A673 (cell line): ENCODE measurements at regions not wholly inside any gene's neighbourhood (a gene's known extent, or its start where the extent isn't known, plus 50 kb on each side); places are given as distances from the start of the nearest gene placed in this dataset.
"Not testable (repeated sequence)": the region's sequence is repeated elsewhere in the genome, so short reads cannot be mapped to it uniquely, and the experiment has no call there.

Experiments
- CTCF ChIP-seq: fragments of 300-800, 200-600 bp; sonication (generic); conservative IDR thresholded peaks from 2 replicates; pipeline ENCODE4 v1.5.1; 2017; ENCODE audit warnings: low read depth, mild to moderate bottlenecking, antibody characterized with exemption, low read length, moderate library complexity, mixed read lengths
- EZH2 ChIP-seq: fragments of 200-600 bp; sonication (generic); IDR thresholded peaks from 2 replicates; pipeline ENCODE4 v1.6.1; 2017; ENCODE audit warnings: borderline replicate concordance, low read depth, mild to moderate bottlenecking, mixed read lengths, antibody characterized with exemption, low read length; ENCODE audit not compliant: poor library complexity, severe bottlenecking

GRCh38 chr3:130176476-130177256, 95.0 kb downstream of the ALG1L2 start:
- not testable (repeated sequence) for TF ChIP-seq CTCF, EZH2
